Testis (tissue), 2 donors: ENCODE measurements at regions not wholly inside any gene's neighbourhood (a gene's known extent, or its start where the extent isn't known, plus 50 kb on each side); places are given as distances from the start of the nearest gene placed in this dataset.

Source experiments
- DNase-seq: peaks from one replicate; pipeline ENCODE4 v3.0.0-alpha.2; 2019
- H3K27ac ChIP-seq, 2 donors: fragments of 200-600 bp; sonication (generic); one replicate each; pipeline ENCODE4 v1.5.1; 2019
- H3K27me3 ChIP-seq: fragments of 200-600 bp; sonication (generic); one replicate; pipeline ENCODE4 v1.5.1; 2019
- H3K36me3 ChIP-seq: fragments of 200-600 bp; sonication (generic); one replicate; pipeline ENCODE4 v1.5.1; 2017; ENCODE audit warnings: low read depth; ENCODE audit errors: missing control alignments
- H3K4me1 ChIP-seq: fragments of 200-600 bp; sonication (generic); one replicate; pipeline ENCODE4 v1.5.1; 2019
- H3K4me3 ChIP-seq, 2 donors: fragments of 200-600 bp; sonication (generic); one replicate each; pipeline ENCODE4 v1.5.1; 2017 to 2019
- H3K9me3 ChIP-seq: fragments of 200-600 bp; sonication (generic); one replicate; pipeline ENCODE4 v1.5.1; 2017
- POLR2A ChIP-seq: fragments of 450-650 bp; IDR thresholded peaks from one replicate; pipeline ENCODE4 v1.6.1; 2017; ENCODE audit warnings: antibody characterized with exemption, mild to moderate bottlenecking, moderate library complexity
- WGBS, 2 donors: methylation state at CpG; one replicate each; pipeline ENCODE4 v1.1.5; 2018; 5-methylcytosine and 5-hydroxymethylcytosine counted together
- intact Hi-C: fragments of 100-400 bp; cut with DNase I; formaldehyde crosslinking; loops from one replicate; pipeline ENCODE4 v1.15.1; 2023; ENCODE audit warnings: low total_unique reads
- TF ChIP-seq, protein P1 (sequence below), 3 experiments: fragments of 450-650 bp in 2 of 3; fragments of 200-600 bp in 1 of 3; sonication (generic) in 1 of 3; IDR thresholded peaks; one replicate each; pipeline ENCODE4 v1.5.1; 2016 to 2019; ENCODE audit warnings: antibody characterized with exemption in 3 of 3, mild to moderate bottlenecking in 2 of 3, moderate library complexity in 1 of 3

DNA sequence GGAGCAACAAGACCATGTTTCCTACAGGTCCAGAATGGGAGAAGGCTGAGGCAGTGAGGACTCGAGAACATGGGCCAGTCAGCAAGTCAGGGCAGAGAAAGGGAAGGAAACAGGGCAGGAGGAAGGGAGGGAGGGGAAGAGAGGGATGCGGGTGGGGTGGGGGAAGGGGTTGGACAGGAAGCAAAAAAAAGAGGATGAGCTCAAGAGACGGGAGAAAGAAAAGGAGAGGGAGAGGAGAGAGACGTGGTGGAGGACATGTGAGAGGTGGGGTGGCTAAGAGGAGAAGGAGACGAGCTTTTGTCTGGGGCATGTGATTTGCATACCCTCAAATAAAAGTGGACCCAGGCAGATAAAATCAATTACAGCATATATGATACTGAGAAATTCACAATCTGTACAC is 389.5 kb upstream of the B3GAT1 start:
- intact Hi-C loops, result no loop called here
- H3K27me3 ChIP-seq, result no peaks in the 10 kb centered on the region
- no peaks in the 10 kb centered on the region for H3K4me1 ChIP-seq
- no peaks in the 10 kb centered on the region for H3K9me3 ChIP-seq
- DNase-seq, result no peak
- no peak overlapping the region for H3K4me3 ChIP-seq
- WGBS, 2 donors, result 30 to 31% methylated on average over 5 of the region's 5 CpGs
- H3K36me3 ChIP-seq, result no peaks in the 10 kb centered on the region
- H3K27ac ChIP-seq, result no peak overlapping the region
- TF ChIP-seq, protein P1, sequence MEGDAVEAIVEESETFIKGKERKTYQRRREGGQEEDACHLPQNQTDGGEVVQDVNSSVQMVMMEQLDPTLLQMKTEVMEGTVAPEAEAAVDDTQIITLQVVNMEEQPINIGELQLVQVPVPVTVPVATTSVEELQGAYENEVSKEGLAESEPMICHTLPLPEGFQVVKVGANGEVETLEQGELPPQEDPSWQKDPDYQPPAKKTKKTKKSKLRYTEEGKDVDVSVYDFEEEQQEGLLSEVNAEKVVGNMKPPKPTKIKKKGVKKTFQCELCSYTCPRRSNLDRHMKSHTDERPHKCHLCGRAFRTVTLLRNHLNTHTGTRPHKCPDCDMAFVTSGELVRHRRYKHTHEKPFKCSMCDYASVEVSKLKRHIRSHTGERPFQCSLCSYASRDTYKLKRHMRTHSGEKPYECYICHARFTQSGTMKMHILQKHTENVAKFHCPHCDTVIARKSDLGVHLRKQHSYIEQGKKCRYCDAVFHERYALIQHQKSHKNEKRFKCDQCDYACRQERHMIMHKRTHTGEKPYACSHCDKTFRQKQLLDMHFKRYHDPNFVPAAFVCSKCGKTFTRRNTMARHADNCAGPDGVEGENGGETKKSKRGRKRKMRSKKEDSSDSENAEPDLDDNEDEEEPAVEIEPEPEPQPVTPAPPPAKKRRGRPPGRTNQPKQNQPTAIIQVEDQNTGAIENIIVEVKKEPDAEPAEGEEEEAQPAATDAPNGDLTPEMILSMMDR (IDR thresholded peaks at IDR 0.05), result no peak
- TF ChIP-seq POLR2A, result no peak

DNA sequence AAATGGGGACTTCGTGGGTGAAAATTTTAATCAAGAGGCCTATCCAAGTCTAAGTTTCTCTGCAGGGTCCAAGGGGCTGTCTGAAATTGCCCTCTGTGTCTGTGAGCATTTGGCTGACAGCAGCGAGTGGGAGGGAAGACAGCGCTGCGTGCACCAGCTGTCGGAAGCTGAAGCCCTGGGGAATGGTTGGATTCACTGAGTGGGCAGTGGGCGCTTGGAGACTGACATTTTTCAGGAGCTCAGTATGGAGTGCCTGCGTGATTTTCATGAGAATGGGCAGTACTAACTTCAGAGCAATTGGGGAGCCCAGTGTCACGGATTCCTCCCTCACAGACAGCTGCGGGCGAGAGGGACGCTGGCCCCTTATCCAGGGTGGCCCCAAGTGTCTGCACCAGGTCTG is 388.8 kb upstream of the B3GAT1 start:
- Histone ChIP-seq H3K36me3 (no peaks in the 10 kb centered on the region), H3K27me3 (no peaks in the 10 kb centered on the region), H3K9me3 (no peaks in the 10 kb centered on the region), H3K27ac (no peak overlapping the region), H3K4me1 (no peaks in the 10 kb centered on the region), H3K4me3 (no peak overlapping the region)
- no peak for DNase-seq
- TF ChIP-seq, protein P1 (IDR thresholded peaks at IDR 0.05), result no peak
- no peak for TF ChIP-seq POLR2A
- 39 to 57% methylated on average over 11 of the region's 11 CpGs for WGBS, 2 donors
- intact Hi-C loops, result no loop called here

DNA sequence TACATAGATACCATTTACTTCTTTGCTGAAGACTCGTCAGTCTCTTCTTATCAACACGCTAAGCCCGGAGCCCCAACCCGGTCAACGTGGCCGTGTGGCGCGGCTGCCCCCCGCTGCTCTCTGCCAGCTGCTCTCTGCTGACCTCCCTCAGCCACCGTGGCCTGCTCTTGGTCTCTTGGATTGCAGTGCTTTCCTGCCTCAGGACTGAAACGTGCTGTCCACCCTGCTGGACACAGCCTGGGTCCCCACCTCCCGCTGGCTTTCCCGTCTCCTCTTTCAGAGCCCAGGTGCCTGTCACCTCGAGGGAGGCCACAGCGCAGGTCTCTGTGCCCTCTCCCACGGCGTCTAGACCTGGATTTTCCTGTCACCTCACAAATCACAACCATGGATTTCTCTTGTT is 388.1 kb upstream of the B3GAT1 start:
- WGBS, 2 donors, result 79 to 86% methylated on average over 17 of the region's 17 CpGs
- no peak for DNase-seq

DNA sequence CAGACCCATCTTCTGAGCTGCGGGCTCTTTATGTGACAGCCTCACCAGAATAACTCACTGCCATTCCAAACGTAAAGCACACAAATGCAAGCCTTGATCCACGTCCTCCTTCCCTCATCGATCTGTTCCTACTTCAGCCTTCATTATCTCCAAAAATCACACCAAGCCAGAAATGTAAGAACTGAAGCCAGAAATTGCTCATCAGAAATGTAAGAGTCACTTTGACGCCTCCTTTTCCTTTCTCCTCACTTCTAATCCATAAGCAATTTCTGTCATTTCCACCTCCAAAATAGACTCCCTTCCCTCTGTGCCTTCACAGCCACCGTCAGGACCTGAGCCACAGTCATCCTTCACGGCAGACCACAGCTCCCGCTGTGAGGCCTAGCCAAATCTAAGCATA is 387.3 kb upstream of the B3GAT1 start:
- no peaks in the 10 kb centered on the region for H3K36me3 ChIP-seq
- H3K4me3 ChIP-seq, result no peak overlapping the region
- no peak overlapping the region for H3K27ac ChIP-seq
- intact Hi-C loops, result no loop called here
- H3K4me1 ChIP-seq, result no peaks in the 10 kb centered on the region
- 81 to 92% methylated on average over 8 of the region's 8 CpGs for WGBS, 2 donors
- H3K27me3 ChIP-seq, result no peaks in the 10 kb centered on the region
- no peaks in the 10 kb centered on the region for H3K9me3 ChIP-seq
- TF ChIP-seq, protein P1 (IDR thresholded peaks at IDR 0.05), result no peak
- no peak for TF ChIP-seq POLR2A
- no peak for DNase-seq

More for the DNA sequence above, 388.1 kb upstream of the B3GAT1 start:
- H3K9me3 ChIP-seq, result no peaks in the 10 kb centered on the region
- no peaks in the 10 kb centered on the region for H3K36me3 ChIP-seq
- intact Hi-C loops, result no loop called here
- no peak overlapping the region for H3K4me3 ChIP-seq
- TF ChIP-seq, protein P1 (IDR thresholded peaks at IDR 0.05), result no peak
- no peak for TF ChIP-seq POLR2A
- no peak overlapping the region for H3K27ac ChIP-seq
- no peaks in the 10 kb centered on the region for H3K27me3 ChIP-seq
- no peaks in the 10 kb centered on the region for H3K4me1 ChIP-seq

DNA sequence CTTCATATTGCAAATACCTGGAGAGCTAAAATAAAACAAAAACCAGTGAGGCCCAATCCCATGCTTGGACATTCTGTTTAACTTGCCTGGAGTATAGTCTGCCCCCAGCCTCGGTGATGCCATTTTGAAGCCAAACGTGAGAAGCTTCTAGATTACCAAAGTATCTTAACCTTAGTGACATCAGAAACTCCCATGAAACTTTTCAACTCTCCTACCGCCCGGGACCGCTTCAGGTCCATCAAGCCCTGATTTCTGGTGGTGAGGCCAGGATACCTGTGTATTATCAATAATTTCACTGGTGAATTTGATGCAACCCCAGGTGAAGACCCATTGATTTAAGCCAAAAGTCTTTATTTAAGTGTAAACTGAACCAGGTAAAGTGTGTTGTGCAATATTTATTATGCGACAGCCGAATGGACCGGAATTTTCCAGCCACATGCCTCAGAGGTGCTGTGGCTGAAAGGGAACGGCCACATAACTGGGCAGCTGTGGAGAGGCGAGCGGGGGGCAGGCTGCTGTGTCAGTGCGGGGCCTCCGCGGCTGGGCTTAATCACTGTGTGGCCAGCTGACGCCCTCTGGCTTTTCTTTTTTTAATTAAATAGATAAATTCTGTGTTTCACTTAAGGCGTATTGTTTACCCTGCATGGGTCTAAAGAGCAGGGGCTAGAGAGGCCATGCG is 385.5 kb upstream of the B3GAT1 start:
- no peaks in the 10 kb centered on the region for H3K36me3 ChIP-seq
- H3K9me3 ChIP-seq, result no peaks in the 10 kb centered on the region
- H3K4me3 ChIP-seq, result no peak overlapping the region
- H3K27me3 ChIP-seq, result no peaks in the 10 kb centered on the region
- no peak for DNase-seq
- WGBS, 2 donors, result 82 to 86% methylated on average over 17 of the region's 17 CpGs
- H3K27ac ChIP-seq, result no peak overlapping the region
- TF ChIP-seq POLR2A, result no peak
- intact Hi-C loops, result no loop called here
- H3K4me1 ChIP-seq, result no peaks in the 10 kb centered on the region
